ENCODE measurements at regions not wholly inside any gene's neighbourhood (a gene's known extent, or its start where the extent isn't known, plus 50 kb on each side); places are given as distances from the start of the nearest gene placed in this dataset.

GRCh38 chr9:79014929-79015699 lies 556.7 kb upstream of the TLE4 start:
- TF ChIP-seq CTCF (IDR thresholded peaks at IDR 0.05; ENCODE audit: low read depth, low read length): no peak
- no peak overlapping the region for H3K4me3 ChIP-seq (ENCODE audit: low read depth, low read length)

- no peak overlapping the region for H3K4me3 ChIP-seq (ENCODE audit: low read depth, low read length)
- TF ChIP-seq CTCF (IDR thresholded peaks at IDR 0.05; ENCODE audit: low read depth, low read length): no peak
Measured at GRCh38 chr9:79015951-79016350, 555.8 kb upstream of the TLE4 start.

- no peak overlapping the region for H3K4me3 ChIP-seq (ENCODE audit: low read depth, low read length)
- TF ChIP-seq CTCF (IDR thresholded peaks at IDR 0.05; ENCODE audit: low read depth, low read length): no peak
Measured at GRCh38 chr9:79020276-79020675, 551.5 kb upstream of the TLE4 start.

- TF ChIP-seq CTCF (IDR thresholded peaks at IDR 0.05; ENCODE audit: low read depth, low read length): no peak
- H3K4me3 ChIP-seq (ENCODE audit: low read depth, low read length): no peak overlapping the region
Measured at GRCh38 chr9:79021084-79021483, 550.7 kb upstream of the TLE4 start.

- no peak for TF ChIP-seq CTCF (IDR thresholded peaks at IDR 0.05; ENCODE audit: low read depth, low read length)
- H3K4me3 ChIP-seq (ENCODE audit: low read depth, low read length): no peak overlapping the region
Measured at GRCh38 chr9:79023134-79023580, 548.6 kb upstream of the TLE4 start.

GRCh38 chr9:79026316-79026715 lies 545.4 kb upstream of the TLE4 start:
- H3K4me3 ChIP-seq (ENCODE audit: low read depth, low read length): no peak overlapping the region
- no peak for TF ChIP-seq CTCF (IDR thresholded peaks at IDR 0.05; ENCODE audit: low read depth, low read length)

- no peak for TF ChIP-seq CTCF (IDR thresholded peaks at IDR 0.05; ENCODE audit: low read depth, low read length)
- no peak overlapping the region for H3K4me3 ChIP-seq (ENCODE audit: low read depth, low read length)
Measured at GRCh38 chr9:79028101-79028500, 543.7 kb upstream of the TLE4 start.
